ENCODE measurements at regions not wholly inside any gene's neighbourhood (a gene's known extent, or its start where the extent isn't known, plus 50 kb on each side); places are given as distances from the start of the nearest gene placed in this dataset.

DNA sequence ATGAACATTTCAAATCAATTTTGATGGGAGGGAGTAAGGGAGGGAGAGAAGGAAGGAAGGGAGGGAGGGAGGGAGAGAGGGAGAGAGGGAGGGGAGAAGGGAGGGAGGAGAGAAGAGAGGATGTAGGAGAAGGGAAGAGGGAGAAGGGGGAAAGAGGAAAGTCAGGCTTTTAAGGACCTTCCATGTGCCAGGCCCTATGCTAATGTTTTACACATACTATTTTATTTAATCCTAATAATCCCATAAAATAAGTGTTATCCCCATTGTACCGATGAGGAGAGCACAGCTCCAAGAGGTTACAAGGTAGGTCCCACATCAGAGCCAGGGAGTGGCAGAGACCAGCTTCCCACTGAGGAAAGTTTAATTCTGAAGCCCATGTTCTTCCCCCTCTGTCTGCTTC lies 341.9 kb downstream of the RAB28 start:
- no peak for TF ChIP-seq EZH2 (IDR thresholded peaks at IDR 0.05; ENCODE audit: borderline replicate concordance, insufficient read depth, low read depth, low read length, poor library complexity, severe bottlenecking)
- TF ChIP-seq, protein P1, sequence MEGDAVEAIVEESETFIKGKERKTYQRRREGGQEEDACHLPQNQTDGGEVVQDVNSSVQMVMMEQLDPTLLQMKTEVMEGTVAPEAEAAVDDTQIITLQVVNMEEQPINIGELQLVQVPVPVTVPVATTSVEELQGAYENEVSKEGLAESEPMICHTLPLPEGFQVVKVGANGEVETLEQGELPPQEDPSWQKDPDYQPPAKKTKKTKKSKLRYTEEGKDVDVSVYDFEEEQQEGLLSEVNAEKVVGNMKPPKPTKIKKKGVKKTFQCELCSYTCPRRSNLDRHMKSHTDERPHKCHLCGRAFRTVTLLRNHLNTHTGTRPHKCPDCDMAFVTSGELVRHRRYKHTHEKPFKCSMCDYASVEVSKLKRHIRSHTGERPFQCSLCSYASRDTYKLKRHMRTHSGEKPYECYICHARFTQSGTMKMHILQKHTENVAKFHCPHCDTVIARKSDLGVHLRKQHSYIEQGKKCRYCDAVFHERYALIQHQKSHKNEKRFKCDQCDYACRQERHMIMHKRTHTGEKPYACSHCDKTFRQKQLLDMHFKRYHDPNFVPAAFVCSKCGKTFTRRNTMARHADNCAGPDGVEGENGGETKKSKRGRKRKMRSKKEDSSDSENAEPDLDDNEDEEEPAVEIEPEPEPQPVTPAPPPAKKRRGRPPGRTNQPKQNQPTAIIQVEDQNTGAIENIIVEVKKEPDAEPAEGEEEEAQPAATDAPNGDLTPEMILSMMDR (IDR thresholded peaks at IDR 0.05) = no peak

Measured in B cell (primary cell).